Testis (tissue), 2 donors: ENCODE measurements at regions not wholly inside any gene's neighbourhood (a gene's known extent, or its start where the extent isn't known, plus 50 kb on each side); places are given as distances from the start of the nearest gene placed in this dataset.

Source experiments
- DNase-seq: peaks from one replicate; pipeline ENCODE4 v3.0.0-alpha.2; 2019
- H3K27ac ChIP-seq, 2 donors: fragments of 200-600 bp; sonication (generic); one replicate each; pipeline ENCODE4 v1.5.1; 2019
- H3K27me3 ChIP-seq: fragments of 200-600 bp; sonication (generic); one replicate; pipeline ENCODE4 v1.5.1; 2019
- H3K36me3 ChIP-seq: fragments of 200-600 bp; sonication (generic); one replicate; pipeline ENCODE4 v1.5.1; 2017; ENCODE audit warnings: low read depth; ENCODE audit errors: missing control alignments
- H3K4me1 ChIP-seq: fragments of 200-600 bp; sonication (generic); one replicate; pipeline ENCODE4 v1.5.1; 2019
- H3K4me3 ChIP-seq, 2 donors: fragments of 200-600 bp; sonication (generic); one replicate each; pipeline ENCODE4 v1.5.1; 2017 to 2019
- H3K9me3 ChIP-seq: fragments of 200-600 bp; sonication (generic); one replicate; pipeline ENCODE4 v1.5.1; 2017
- POLR2A ChIP-seq: fragments of 450-650 bp; IDR thresholded peaks from one replicate; pipeline ENCODE4 v1.6.1; 2017; ENCODE audit warnings: antibody characterized with exemption, mild to moderate bottlenecking, moderate library complexity
- WGBS, 2 donors: methylation state at CpG; one replicate each; pipeline ENCODE4 v1.1.5; 2018; 5-methylcytosine and 5-hydroxymethylcytosine counted together
- intact Hi-C: fragments of 100-400 bp; cut with DNase I; formaldehyde crosslinking; loops from one replicate; pipeline ENCODE4 v1.15.1; 2023; ENCODE audit warnings: low total_unique reads
- TF ChIP-seq, protein P1 (sequence below), 3 experiments: fragments of 450-650 bp in 2 of 3; fragments of 200-600 bp in 1 of 3; sonication (generic) in 1 of 3; IDR thresholded peaks; one replicate each; pipeline ENCODE4 v1.5.1; 2016 to 2019; ENCODE audit warnings: antibody characterized with exemption in 3 of 3, mild to moderate bottlenecking in 2 of 3, moderate library complexity in 1 of 3

DNA sequence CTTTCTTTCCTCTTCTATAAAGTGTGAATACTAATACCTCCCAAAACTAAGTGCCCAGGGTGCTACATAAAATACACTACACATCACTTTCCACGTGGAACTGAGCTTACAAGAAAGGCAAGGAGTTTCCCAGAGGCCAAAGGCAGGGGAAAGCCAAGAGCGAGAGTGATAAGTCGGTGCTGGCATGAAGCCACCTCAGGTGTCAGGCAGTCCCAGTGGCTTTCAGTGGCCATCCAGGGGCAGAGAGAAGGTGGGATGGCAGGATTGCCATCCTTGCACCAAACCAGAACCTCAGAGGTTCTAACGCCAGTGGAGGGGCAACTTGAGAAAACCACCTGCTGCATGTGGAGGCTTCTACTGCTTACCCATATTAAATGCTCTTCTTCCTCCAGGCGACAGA, 79.7 kb upstream of the DIO3 start:
- no peak overlapping the region for H3K4me3 ChIP-seq
- H3K27me3 ChIP-seq = no peaks in the 10 kb centered on the region
- intact Hi-C loops = no loop called here
- DNase-seq = no peak
- TF ChIP-seq, protein P1, sequence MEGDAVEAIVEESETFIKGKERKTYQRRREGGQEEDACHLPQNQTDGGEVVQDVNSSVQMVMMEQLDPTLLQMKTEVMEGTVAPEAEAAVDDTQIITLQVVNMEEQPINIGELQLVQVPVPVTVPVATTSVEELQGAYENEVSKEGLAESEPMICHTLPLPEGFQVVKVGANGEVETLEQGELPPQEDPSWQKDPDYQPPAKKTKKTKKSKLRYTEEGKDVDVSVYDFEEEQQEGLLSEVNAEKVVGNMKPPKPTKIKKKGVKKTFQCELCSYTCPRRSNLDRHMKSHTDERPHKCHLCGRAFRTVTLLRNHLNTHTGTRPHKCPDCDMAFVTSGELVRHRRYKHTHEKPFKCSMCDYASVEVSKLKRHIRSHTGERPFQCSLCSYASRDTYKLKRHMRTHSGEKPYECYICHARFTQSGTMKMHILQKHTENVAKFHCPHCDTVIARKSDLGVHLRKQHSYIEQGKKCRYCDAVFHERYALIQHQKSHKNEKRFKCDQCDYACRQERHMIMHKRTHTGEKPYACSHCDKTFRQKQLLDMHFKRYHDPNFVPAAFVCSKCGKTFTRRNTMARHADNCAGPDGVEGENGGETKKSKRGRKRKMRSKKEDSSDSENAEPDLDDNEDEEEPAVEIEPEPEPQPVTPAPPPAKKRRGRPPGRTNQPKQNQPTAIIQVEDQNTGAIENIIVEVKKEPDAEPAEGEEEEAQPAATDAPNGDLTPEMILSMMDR (IDR thresholded peaks at IDR 0.05) = no peak
- no peak overlapping the region for H3K27ac ChIP-seq
- no peaks in the 10 kb centered on the region for H3K9me3 ChIP-seq
- H3K4me1 ChIP-seq = peaks cover under 1% of the 10 kb centered on the region
- no peaks in the 10 kb centered on the region for H3K36me3 ChIP-seq
- WGBS, 2 donors = 77 to 84% methylated on average over 5 of the region's 5 CpGs

DNA sequence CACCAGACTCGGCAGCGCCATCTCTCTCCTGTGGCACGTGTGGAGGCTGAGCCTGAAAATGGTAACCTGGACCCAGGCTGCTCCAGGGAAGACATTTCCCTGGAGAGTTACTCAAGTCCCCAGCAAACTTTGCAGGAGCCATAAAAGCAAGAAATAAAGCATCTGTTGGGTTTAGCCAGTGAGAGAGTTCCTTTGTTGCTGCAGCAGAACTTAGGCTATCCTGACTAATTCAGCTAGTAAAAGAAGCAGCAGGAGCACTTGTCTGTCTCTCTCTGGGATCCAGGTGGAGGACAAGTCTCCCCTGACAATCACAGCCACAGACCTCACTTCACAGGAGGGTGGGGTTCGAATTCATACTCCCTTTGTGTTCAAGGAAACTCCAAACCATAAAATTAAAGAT, 79.2 kb upstream of the DIO3 start:
- H3K4me1 ChIP-seq = no peaks in the 10 kb centered on the region
- no peaks in the 10 kb centered on the region for H3K36me3 ChIP-seq
- no peak for DNase-seq
- 93 to 97% methylated on average over 4 of the region's 4 CpGs for WGBS, 2 donors
- H3K4me3 ChIP-seq = no peak overlapping the region
- intact Hi-C loops = no loop called here
- TF ChIP-seq, protein P1 (IDR thresholded peaks at IDR 0.05) = no peak
- TF ChIP-seq POLR2A = no peak
- no peaks in the 10 kb centered on the region for H3K9me3 ChIP-seq
- H3K27ac ChIP-seq = no peak overlapping the region
- no peaks in the 10 kb centered on the region for H3K27me3 ChIP-seq

DNA sequence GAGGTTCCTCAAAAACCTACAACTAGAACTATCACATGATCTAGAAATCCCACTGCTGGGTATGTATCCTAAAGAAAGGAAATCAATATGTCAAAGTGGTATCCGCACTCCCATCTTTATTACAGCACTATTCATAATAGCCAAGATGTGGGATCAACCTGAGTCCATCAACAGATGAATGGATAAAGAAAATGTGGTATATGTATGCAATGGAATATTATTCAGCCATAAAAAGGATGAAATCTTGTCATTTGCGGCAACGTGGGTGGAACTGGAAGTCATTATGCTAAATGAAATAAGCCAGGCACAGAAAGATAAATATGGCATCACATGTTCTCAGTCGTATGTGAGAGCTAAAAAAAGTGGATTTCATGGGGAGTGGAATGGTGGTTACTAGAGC, 77.5 kb upstream of the DIO3 start:
- Histone ChIP-seq H3K9me3 (no peaks in the 10 kb centered on the region), H3K36me3 (no peaks in the 10 kb centered on the region), H3K27ac (no peak overlapping the region), H3K27me3 (no peaks in the 10 kb centered on the region), H3K4me3 (no peak overlapping the region), H3K4me1 (no peaks in the 10 kb centered on the region)
- DNase-seq = no peak
- TF ChIP-seq POLR2A = no peak
- TF ChIP-seq, protein P1 (IDR thresholded peaks at IDR 0.05) = no peak
- WGBS, 2 donors = 84 to 88% methylated on average over 4 of the region's 4 CpGs
- intact Hi-C loops = no loop called here

DNA sequence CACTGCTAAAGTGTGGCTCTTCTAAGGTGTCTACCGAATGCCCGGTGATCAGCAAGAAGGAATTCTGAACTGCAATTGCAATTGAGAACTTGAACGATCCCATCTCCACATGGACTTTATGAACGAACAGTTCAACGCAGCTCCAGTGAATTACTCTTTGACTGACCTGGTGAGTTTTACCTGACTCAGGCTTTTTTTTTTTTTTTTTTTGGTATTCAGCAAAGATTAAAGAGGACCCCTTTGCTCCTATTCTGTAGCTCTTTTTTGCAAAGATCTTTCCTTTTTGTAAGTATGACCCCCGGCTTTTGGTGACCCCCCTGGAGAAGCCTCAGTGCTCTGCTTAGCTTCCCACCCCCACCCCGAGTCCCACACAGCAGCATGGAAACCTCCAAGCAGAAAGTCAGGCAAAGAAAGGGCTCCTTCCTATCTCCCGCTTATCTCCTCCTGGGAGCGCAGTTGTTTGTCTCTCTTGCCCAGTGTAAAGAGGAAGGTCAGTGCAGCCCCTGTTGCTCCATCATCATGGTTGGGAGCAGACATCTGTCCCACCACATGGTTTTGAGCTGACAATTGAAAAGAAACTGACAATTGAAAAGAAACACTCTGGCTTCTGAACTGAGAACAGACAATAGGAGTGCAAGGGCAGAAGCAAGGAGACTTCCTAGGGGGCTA, 72.1 kb upstream of the DIO3 start:
- intact Hi-C loops = no loop called here
- H3K27me3 ChIP-seq = no peaks in the 10 kb centered on the region
- DNase-seq = no peak
- TF ChIP-seq, protein P1 (IDR thresholded peaks at IDR 0.05) = no peak
- no peak for TF ChIP-seq POLR2A
- H3K36me3 ChIP-seq = no peaks in the 10 kb centered on the region
- H3K4me1 ChIP-seq = no peaks in the 10 kb centered on the region
- no peak overlapping the region for H3K27ac ChIP-seq
- no peaks in the 10 kb centered on the region for H3K9me3 ChIP-seq
- WGBS, 2 donors = 95 to 96% methylated on average over 9 of the region's 9 CpGs
- no peak overlapping the region for H3K4me3 ChIP-seq

DNA sequence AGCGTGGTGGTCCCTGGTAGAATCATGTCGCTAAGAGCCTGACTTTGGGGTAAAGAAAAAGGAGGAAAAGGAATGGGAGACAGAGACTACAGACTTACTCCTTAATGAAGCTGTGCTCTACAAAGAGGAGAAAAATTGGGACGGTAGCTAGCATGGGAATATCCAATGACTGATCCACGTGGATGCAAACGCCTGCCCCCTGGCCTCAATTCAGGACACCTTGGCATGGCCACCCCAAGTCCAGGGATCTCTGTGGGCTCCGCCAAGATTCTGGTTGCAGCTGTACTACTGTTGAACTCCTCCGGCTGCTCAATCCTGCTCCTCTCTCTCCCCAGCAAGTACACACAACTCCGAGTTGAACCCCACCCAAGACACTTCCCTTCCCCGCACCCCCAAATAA, 70.5 kb upstream of the DIO3 start:
- Histone ChIP-seq H3K4me1 (peaks cover 7% of the 10 kb centered on the region), H3K27ac (no peak overlapping the region), H3K27me3 (no peaks in the 10 kb centered on the region), H3K4me3 (no peak overlapping the region), H3K36me3 (no peaks in the 10 kb centered on the region), H3K9me3 (no peaks in the 10 kb centered on the region)
- no peak for DNase-seq
- no peak for TF ChIP-seq POLR2A
- TF ChIP-seq, protein P1 (IDR thresholded peaks at IDR 0.05) = no peak
- intact Hi-C loops = no loop called here
- 79 to 86% methylated on average over 9 of the region's 9 CpGs for WGBS, 2 donors
